ENCODE measurements at regions not wholly inside any gene's neighbourhood (a gene's known extent, or its start where the extent isn't known, plus 50 kb on each side); places are given as distances from the start of the nearest gene placed in this dataset.

DNA sequence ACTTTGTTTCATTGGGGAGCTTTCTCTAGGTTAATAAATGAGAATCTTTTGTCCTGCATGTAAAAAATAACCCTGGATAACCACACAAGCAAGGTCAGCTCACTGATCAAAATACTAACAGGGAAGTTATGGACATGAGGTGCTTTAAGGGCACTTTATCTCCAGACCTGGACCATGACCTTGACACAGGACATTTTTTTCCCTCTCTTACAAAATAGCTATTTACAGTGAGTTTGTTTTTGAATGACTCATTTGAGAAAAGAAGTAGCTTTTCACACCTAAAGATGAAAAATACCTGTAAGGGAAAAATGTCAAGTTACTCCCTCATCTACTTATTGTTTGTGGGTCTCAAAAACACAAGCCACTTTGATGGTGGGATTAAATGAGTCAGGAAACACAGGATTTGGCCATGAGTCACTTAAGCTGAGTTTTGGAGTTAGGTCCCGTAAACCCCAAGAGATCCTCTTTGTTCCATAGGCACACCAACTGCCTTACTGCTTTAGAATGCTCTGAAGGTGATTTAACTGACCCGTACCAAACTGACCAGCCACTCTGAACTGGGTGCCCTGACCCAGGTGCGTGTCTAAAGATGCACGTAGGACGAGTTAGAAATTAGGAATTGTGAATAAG is 479.3 kb upstream of the NXPH2 start:
- Histone ChIP-seq H3K9me3 (ENCODE audit: insufficient read depth, low read length, severe bottlenecking) (no peaks in the 10 kb centered on the region), H3K27ac (ENCODE audit: low read length) (no peak overlapping the region), H3K4me3 (ENCODE audit: low read depth in 1 of 2, low read length in 2 of 2) (no peak overlapping the region), H3K36me3 (ENCODE audit: insufficient read depth, low read length) (no peaks in the 10 kb centered on the region), H4K20me1 (ENCODE audit: insufficient read depth, low read length) (no peaks in the 10 kb centered on the region), H3K4me1 (ENCODE audit: insufficient read depth, low read length) (no peaks in the 10 kb centered on the region), H3K27me3 (ENCODE audit: insufficient read depth, low read length, poor library complexity) (no peaks in the 10 kb centered on the region), H2AFZ (ENCODE audit: low read depth, low read length) (no peak overlapping the region), H3K9ac (ENCODE audit: low read depth, low read length) (no peak overlapping the region), H3K79me2 (ENCODE audit: insufficient read depth, low read length) (no peaks in the 10 kb centered on the region), H3K4me2 (ENCODE audit: insufficient read depth, low read length) (no peak overlapping the region)
- no peak for DNase-seq
- no peak for TF ChIP-seq EZH2 (IDR thresholded peaks at IDR 0.05; ENCODE audit: borderline replicate concordance, low read depth, low read length, severe bottlenecking)
- no peak for TF ChIP-seq CTCF (IDR thresholded peaks at IDR 0.05; ENCODE audit: borderline replicate concordance, extremely low read depth, low read length, poor library complexity, severe bottlenecking)
- no peak for ATAC-seq (ENCODE audit: insufficient read depth, low read depth)

- ATAC-seq (ENCODE audit: insufficient read depth, low read depth) = no peak
- Histone ChIP-seq H3K4me1 (ENCODE audit: insufficient read depth, low read length) (no peaks in the 10 kb centered on the region), H3K9me3 (ENCODE audit: insufficient read depth, low read length, severe bottlenecking) (no peaks in the 10 kb centered on the region), H2AFZ (ENCODE audit: low read depth, low read length) (no peak overlapping the region), H4K20me1 (ENCODE audit: insufficient read depth, low read length) (no peaks in the 10 kb centered on the region), H3K79me2 (ENCODE audit: insufficient read depth, low read length) (no peaks in the 10 kb centered on the region), H3K4me2 (ENCODE audit: insufficient read depth, low read length) (no peak overlapping the region), H3K4me3 (ENCODE audit: low read depth in 1 of 2, low read length in 2 of 2) (no peak overlapping the region), H3K27ac (ENCODE audit: low read length) (no peak overlapping the region), H3K9ac (ENCODE audit: low read depth, low read length) (no peak overlapping the region), H3K27me3 (ENCODE audit: insufficient read depth, low read length, poor library complexity) (no peaks in the 10 kb centered on the region), H3K36me3 (ENCODE audit: insufficient read depth, low read length) (no peaks in the 10 kb centered on the region)
- TF ChIP-seq EZH2 (IDR thresholded peaks at IDR 0.05; ENCODE audit: borderline replicate concordance, low read depth, low read length, severe bottlenecking) = no peak
- no peak for TF ChIP-seq CTCF (IDR thresholded peaks at IDR 0.05; ENCODE audit: borderline replicate concordance, extremely low read depth, low read length, poor library complexity, severe bottlenecking)
- DNase-seq = no peak
These were observed 461.1 kb upstream of the NXPH2 start for GRCh38 chr2:139241286-139241685.

- Histone ChIP-seq H2AFZ (ENCODE audit: low read depth, low read length) (no peak overlapping the region), H3K4me1 (ENCODE audit: insufficient read depth, low read length) (no peaks in the 10 kb centered on the region), H3K4me2 (ENCODE audit: insufficient read depth, low read length) (no peak overlapping the region), H3K9ac (ENCODE audit: low read depth, low read length) (no peak overlapping the region), H3K79me2 (ENCODE audit: insufficient read depth, low read length) (no peaks in the 10 kb centered on the region), H3K27me3 (ENCODE audit: insufficient read depth, low read length, poor library complexity) (no peaks in the 10 kb centered on the region), H3K9me3 (ENCODE audit: insufficient read depth, low read length, severe bottlenecking) (no peaks in the 10 kb centered on the region), H4K20me1 (ENCODE audit: insufficient read depth, low read length) (no peaks in the 10 kb centered on the region), H3K4me3 (ENCODE audit: low read depth in 1 of 2, low read length in 2 of 2) (no peak overlapping the region), H3K36me3 (ENCODE audit: insufficient read depth, low read length) (no peaks in the 10 kb centered on the region), H3K27ac (ENCODE audit: low read length) (no peak overlapping the region)
- ATAC-seq (ENCODE audit: insufficient read depth, low read depth) = no peak
- no peak for DNase-seq
- no peak for TF ChIP-seq CTCF (IDR thresholded peaks at IDR 0.05; ENCODE audit: borderline replicate concordance, extremely low read depth, low read length, poor library complexity, severe bottlenecking)
- no peak for TF ChIP-seq EZH2 (IDR thresholded peaks at IDR 0.05; ENCODE audit: borderline replicate concordance, low read depth, low read length, severe bottlenecking)
These were observed 456.8 kb upstream of the NXPH2 start for GRCh38 chr2:139237023-139237422.

Data from DND-41 (cell line).